ENCODE measurements at regions not wholly inside any gene's neighbourhood (a gene's known extent, or its start where the extent isn't known, plus 50 kb on each side); places are given as distances from the start of the nearest gene placed in this dataset.

GRCh38 chr11:45411228-45411946, 125.2 kb upstream of the SYT13 start:
- H3K36me3 ChIP-seq (ENCODE audit: control insufficient read depth, insufficient read depth, low read length): no peaks in the 10 kb centered on the region
- no peaks in the 10 kb centered on the region for H3K79me1 ChIP-seq (ENCODE audit: low read depth in 1 of 2, low read length in 2 of 2)
- H4K20me1 ChIP-seq (ENCODE audit: insufficient read depth, low read length): no peaks in the 10 kb centered on the region
- H3K23ac ChIP-seq (ENCODE audit: low read depth, low read length): no peak overlapping the region
- no peak overlapping the region for H3K9ac ChIP-seq (ENCODE audit: low read depth, low read length)
- no peak overlapping the region for H4K5ac ChIP-seq (ENCODE audit: low read depth, low read length)
- intact Hi-C loops (cut with micrococcal nuclease): no loop called here
- H2BK15ac ChIP-seq (ENCODE audit: low read depth, low read length): no peak overlapping the region
- DNase-seq: peak; percentile 25
- H3K18ac ChIP-seq (ENCODE audit: low read depth, low read length): no peak overlapping the region
- H3K27ac ChIP-seq (ENCODE audit: insufficient read depth, low read length): no peak overlapping the region
- 0 out of 4 replicates have a peak overlapping the region, but pooled peaks of 1 of the 2 experiments have one; percentile 14 for H4K8ac ChIP-seq (ENCODE audit: low read depth in 2 of 2, low read length in 2 of 2)
- dilution Hi-C loops (cut with HindIII; ENCODE audit: low sequenced_read_pairs, unreplicated experiment): no loop called here
- ChIA-PET CTCF (no interaction called here), POLR2A (ENCODE audit: unreplicated experiment) (no interaction called here)
- WGBS, 2 experiments (ENCODE audit: extremely low coverage in 2 of 2, insufficient read length in 1 of 2): 0% methylated on average over 2 of the region's 7 CpGs; no CpG with 5 or more reads in 1 of the 2 experiments
- no peak overlapping the region for H3K4me2 ChIP-seq (ENCODE audit: low read depth, low read length)
- BruUV-seq (replicated peaks): no TSS peak
- no peak overlapping the region for H3K4me3 ChIP-seq (ENCODE audit: insufficient read depth, low read depth, low read length)
- no peaks in the 10 kb centered on the region for H3K4me1 ChIP-seq (ENCODE audit: control insufficient read depth, insufficient read depth, low read length)
- H2AFZ ChIP-seq (replicated peaks; ENCODE audit: low read length, poor library complexity): peak overlapping the region; percentile 41
- no peak overlapping the region for H2AK9ac ChIP-seq (replicated peaks; ENCODE audit: low read depth, low read length, poor library complexity)
- no peak overlapping the region for H2AK5ac ChIP-seq (ENCODE audit: low read depth, low read length)
- no peak overlapping the region; the same call in 1 of the 2 replicates for H4K91ac ChIP-seq (ENCODE audit: insufficient read depth, low read depth, low read length)
- no peak overlapping the region for H2BK120ac ChIP-seq (ENCODE audit: low read depth, low read length)
- H3K9me3 ChIP-seq (ENCODE audit: control insufficient read depth, insufficient read depth, low read length): no peaks in the 10 kb centered on the region
- no peak overlapping the region for H3K4ac ChIP-seq (ENCODE audit: low read depth, low read length)
- no peak overlapping the region for H3K56ac ChIP-seq (ENCODE audit: extremely low read depth, insufficient read depth, low read length)
- peaks cover 10% of the 10 kb centered on the region for H3K27me3 ChIP-seq (ENCODE audit: control insufficient read depth, insufficient read depth, low read length)
- in situ Hi-C loops (cut with MboI; ENCODE audit: low sequenced_read_pairs): no loop called here
- no peaks in the 10 kb centered on the region; the same call in 1 of the 2 replicates for H3K9me1 ChIP-seq (ENCODE audit: insufficient read depth, low read length)
- no peak overlapping the region for H2BK5ac ChIP-seq (ENCODE audit: low read depth, low read length, poor library complexity, severe bottlenecking)
- no peak overlapping the region for H2BK20ac ChIP-seq (ENCODE audit: low read depth, low read length)
- 0 out of 2 replicates have a peak, but pooled peaks have one; percentile 27 for ATAC-seq (ENCODE audit: low read depth)
- no peak overlapping the region for H3K14ac ChIP-seq (replicated peaks; ENCODE audit: low read depth, low read length)
- TF ChIP-seq, protein P1, sequence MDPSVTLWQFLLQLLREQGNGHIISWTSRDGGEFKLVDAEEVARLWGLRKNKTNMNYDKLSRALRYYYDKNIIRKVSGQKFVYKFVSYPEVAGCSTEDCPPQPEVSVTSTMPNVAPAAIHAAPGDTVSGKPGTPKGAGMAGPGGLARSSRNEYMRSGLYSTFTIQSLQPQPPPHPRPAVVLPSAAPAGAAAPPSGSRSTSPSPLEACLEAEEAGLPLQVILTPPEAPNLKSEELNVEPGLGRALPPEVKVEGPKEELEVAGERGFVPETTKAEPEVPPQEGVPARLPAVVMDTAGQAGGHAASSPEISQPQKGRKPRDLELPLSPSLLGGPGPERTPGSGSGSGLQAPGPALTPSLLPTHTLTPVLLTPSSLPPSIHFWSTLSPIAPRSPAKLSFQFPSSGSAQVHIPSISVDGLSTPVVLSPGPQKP (IDR thresholded peaks at IDR 0.05; ENCODE audit: borderline replicate concordance, low read depth, low read length): no peak
- TF ChIP-seq CTCF (conservative IDR thresholded peaks at IDR 0.05; ENCODE audit: low read depth, low read length): no peak
- no peak for TF ChIP-seq SMC3 (IDR thresholded peaks at IDR 0.05; ENCODE audit: low read depth, low read length)
- no peak for TF ChIP-seq CEBPB (IDR thresholded peaks at IDR 0.05; ENCODE audit: low read depth, low read length)
- no peak for TF ChIP-seq RFX5 (IDR thresholded peaks at IDR 0.05; ENCODE audit: low read depth, low read length)
- no peak for TF ChIP-seq MAZ (IDR thresholded peaks at IDR 0.05; ENCODE audit: borderline replicate concordance, low read depth, low read length)
- TF ChIP-seq MXI1 (IDR thresholded peaks at IDR 0.05; ENCODE audit: borderline replicate concordance, low read depth, low read length): no peak
- no peak for TF ChIP-seq MAFK (IDR thresholded peaks at IDR 0.05; ENCODE audit: low read depth, low read length)
- no peak for TF ChIP-seq NFE2L2 (IDR thresholded peaks at IDR 0.05; ENCODE audit: low read depth, low read length)
- no peak for TF ChIP-seq BHLHE40 (IDR thresholded peaks at IDR 0.05; ENCODE audit: low read depth, low read length)
- TF ChIP-seq USF2 (IDR thresholded peaks at IDR 0.05; ENCODE audit: low read depth, low read length): no peak
- TF ChIP-seq POLR2A (IDR thresholded peaks at IDR 0.05; ENCODE audit: low read depth, low read length): no peak
- TF ChIP-seq RAD21 (IDR thresholded peaks at IDR 0.05; ENCODE audit: low read length): no peak
- TF ChIP-seq RCOR1 (IDR thresholded peaks at IDR 0.05; ENCODE audit: insufficient replicate concordance, low read length): no peak

Measured in IMR-90 (cell line).